ENCODE measurements at regions not wholly inside any gene's neighbourhood (a gene's known extent, or its start where the extent isn't known, plus 50 kb on each side); places are given as distances from the start of the nearest gene placed in this dataset.

GRCh38 chr11:19562156-19562555 lies 150.5 kb upstream of the NAV2 start:
- TF ChIP-seq ZNF24 (IDR thresholded peaks at IDR 0.05) (no peak), POLR2AphosphoS5 (IDR thresholded peaks at IDR 0.05; ENCODE audit: low read length) (no peak), RBBP5 (conservative IDR thresholded peaks at IDR 0.05) (no peak), CTCF (IDR thresholded peaks at IDR 0.05 in 2 of 3, conservative IDR thresholded peaks at IDR 0.05 in 1 of 3; ENCODE audit: control insufficient read depth in 2 of 3, extremely low read depth in 1 of 3, insufficient read depth in 1 of 3, low read depth in 3 of 3, low read length in 3 of 3) (no peak), POLR2A (IDR thresholded peaks at IDR 0.05; ENCODE audit: low read depth, low read length) (no peak), SP1 (IDR thresholded peaks at IDR 0.05; ENCODE audit: low read depth, low read length) (no peak), ATF2 (IDR thresholded peaks at IDR 0.05; ENCODE audit: low read length) (no peak), TCF7 (IDR thresholded peaks at IDR 0.05; ENCODE audit: borderline replicate concordance) (no peak), ZNF274 (IDR thresholded peaks at IDR 0.05; ENCODE audit: insufficient read depth, insufficient read length) (no peak)

Data from GM12878 (cell line).